ENCODE measurements at regions not wholly inside any gene's neighbourhood (a gene's known extent, or its start where the extent isn't known, plus 50 kb on each side); places are given as distances from the start of the nearest gene placed in this dataset.

DNA sequence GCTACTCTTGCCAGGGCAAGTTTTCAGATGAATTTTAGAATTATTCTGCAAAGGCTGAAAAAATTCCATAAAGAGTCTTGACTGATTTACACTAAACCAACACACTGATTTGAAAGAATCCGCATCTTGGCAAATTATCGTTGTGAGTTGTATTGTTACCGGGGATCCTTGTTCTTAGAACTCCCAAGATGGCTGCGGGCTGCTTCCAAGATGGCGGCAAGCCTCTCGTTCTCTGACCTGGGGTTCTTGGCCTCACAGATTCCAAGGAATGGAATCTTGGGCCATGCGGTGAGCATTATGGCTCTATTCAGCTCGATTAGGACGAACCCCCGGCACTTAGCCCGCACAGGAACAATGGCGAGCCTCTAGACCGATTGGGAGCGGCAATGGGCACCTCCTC, 132.5 kb downstream of the ZNF664 start:
- no peak overlapping the region for H3K4me3 Mint-ChIP-seq
- Histone ChIP-seq H3K36me3 (no peaks in the 10 kb centered on the region), H3K27ac (no peak overlapping the region), H4K20me1 (ENCODE audit: low read depth) (no peaks in the 10 kb centered on the region), H3F3A (ENCODE audit: low read depth) (no peaks in the 10 kb centered on the region), H3K79me2 (ENCODE audit: low read depth) (no peaks in the 10 kb centered on the region), H3K9ac (no peak overlapping the region), H3K27me3 (no peaks in the 10 kb centered on the region), H3K4me2 (no peak overlapping the region), H3K4me1 (no peaks in the 10 kb centered on the region), H2AFZ (replicated peaks) (no peak overlapping the region), H3K9me3 (ENCODE audit: low read depth) (no peaks in the 10 kb centered on the region), H3K4me3 (no peak overlapping the region)
- H3K4me1 Mint-ChIP-seq, result peaks cover 10% of the 10 kb centered on the region
- peaks cover 7% of the 10 kb centered on the region for H3K27me3 Mint-ChIP-seq (ENCODE audit: insufficient read depth, low read depth)
- H3K27ac Mint-ChIP-seq, result no peak overlapping the region
- peaks cover 10% of the 10 kb centered on the region for H3K36me3 Mint-ChIP-seq
- TF ChIP-seq, protein P1, sequence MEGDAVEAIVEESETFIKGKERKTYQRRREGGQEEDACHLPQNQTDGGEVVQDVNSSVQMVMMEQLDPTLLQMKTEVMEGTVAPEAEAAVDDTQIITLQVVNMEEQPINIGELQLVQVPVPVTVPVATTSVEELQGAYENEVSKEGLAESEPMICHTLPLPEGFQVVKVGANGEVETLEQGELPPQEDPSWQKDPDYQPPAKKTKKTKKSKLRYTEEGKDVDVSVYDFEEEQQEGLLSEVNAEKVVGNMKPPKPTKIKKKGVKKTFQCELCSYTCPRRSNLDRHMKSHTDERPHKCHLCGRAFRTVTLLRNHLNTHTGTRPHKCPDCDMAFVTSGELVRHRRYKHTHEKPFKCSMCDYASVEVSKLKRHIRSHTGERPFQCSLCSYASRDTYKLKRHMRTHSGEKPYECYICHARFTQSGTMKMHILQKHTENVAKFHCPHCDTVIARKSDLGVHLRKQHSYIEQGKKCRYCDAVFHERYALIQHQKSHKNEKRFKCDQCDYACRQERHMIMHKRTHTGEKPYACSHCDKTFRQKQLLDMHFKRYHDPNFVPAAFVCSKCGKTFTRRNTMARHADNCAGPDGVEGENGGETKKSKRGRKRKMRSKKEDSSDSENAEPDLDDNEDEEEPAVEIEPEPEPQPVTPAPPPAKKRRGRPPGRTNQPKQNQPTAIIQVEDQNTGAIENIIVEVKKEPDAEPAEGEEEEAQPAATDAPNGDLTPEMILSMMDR (IDR thresholded peaks at IDR 0.05), result no peak
- no peak for TF ChIP-seq EZH2phosphoT487 (IDR thresholded peaks at IDR 0.05)
- TF ChIP-seq EZH2 (IDR thresholded peaks at IDR 0.05), result no peak
- peaks cover 29% of the 10 kb centered on the region for H3K9me3 Mint-ChIP-seq
- no peak for DNase-seq (ENCODE audit: low spot score)

- Mint-ChIP-seq H3K4me1 (peaks cover 13% of the 10 kb centered on the region), H3K9me3 (peaks cover 23% of the 10 kb centered on the region), H3K27me3 (ENCODE audit: insufficient read depth, low read depth) (peaks cover 7% of the 10 kb centered on the region), H3K4me3 (no peak overlapping the region), H3K27ac (peak overlapping the region; percentile 54), H3K36me3 (peaks cover 6% of the 10 kb centered on the region)
- H3K36me3 ChIP-seq, result no peaks in the 10 kb centered on the region
- no peak overlapping the region for H3K4me3 ChIP-seq
- no peak overlapping the region for H2AFZ ChIP-seq (replicated peaks)
- no peaks in the 10 kb centered on the region for H3K9me3 ChIP-seq (ENCODE audit: low read depth)
- H3K9ac ChIP-seq, result no peak overlapping the region
- no peaks in the 10 kb centered on the region for H3K27me3 ChIP-seq
- H3K27ac ChIP-seq, result no peak overlapping the region
- H3K4me1 ChIP-seq, result no peaks in the 10 kb centered on the region
- DNase-seq (ENCODE audit: low spot score), result no peak
- TF ChIP-seq EZH2phosphoT487 (IDR thresholded peaks at IDR 0.05), result no peak
- TF ChIP-seq EZH2 (IDR thresholded peaks at IDR 0.05), result no peak
- TF ChIP-seq, protein P1 (IDR thresholded peaks at IDR 0.05), result no peak
- H4K20me1 ChIP-seq (ENCODE audit: low read depth), result no peaks in the 10 kb centered on the region
- H3F3A ChIP-seq (ENCODE audit: low read depth), result no peaks in the 10 kb centered on the region
- no peaks in the 10 kb centered on the region for H3K79me2 ChIP-seq (ENCODE audit: low read depth)
- H3K4me2 ChIP-seq, result no peak overlapping the region
These were observed 134.3 kb downstream of the ZNF664 start for GRCh38 chr12:124107351-124107750.

DNA sequence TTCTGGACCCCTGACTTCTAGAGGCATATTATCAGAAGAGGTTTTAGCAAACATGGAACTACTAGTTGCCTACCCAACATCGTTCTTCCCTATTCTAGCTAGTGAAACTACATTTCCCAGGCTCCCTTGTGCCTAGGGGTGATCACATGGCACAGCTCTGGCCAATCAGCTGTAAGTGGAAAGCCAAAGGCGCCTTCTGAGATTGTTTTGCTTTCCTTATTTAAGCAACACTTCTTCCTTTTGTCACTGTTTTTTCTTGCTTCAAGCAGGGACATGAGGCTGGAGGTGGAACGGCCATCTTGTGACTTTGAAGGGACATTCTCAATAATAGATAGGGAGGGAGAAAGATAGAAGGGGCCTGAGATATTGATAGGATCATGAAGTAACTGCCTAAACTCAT, 136.7 kb downstream of the ZNF664 start:
- Histone ChIP-seq H3K36me3 (no peaks in the 10 kb centered on the region), H3K9me3 (ENCODE audit: low read depth) (no peaks in the 10 kb centered on the region), H3K27ac (no peak overlapping the region), H3F3A (ENCODE audit: low read depth) (no peaks in the 10 kb centered on the region), H2AFZ (replicated peaks) (peak overlapping the region; percentile 82), H3K4me1 (no peaks in the 10 kb centered on the region), H4K20me1 (ENCODE audit: low read depth) (no peaks in the 10 kb centered on the region), H3K4me3 (no peak overlapping the region), H3K79me2 (ENCODE audit: low read depth) (no peaks in the 10 kb centered on the region), H3K9ac (no peak overlapping the region), H3K27me3 (no peaks in the 10 kb centered on the region), H3K4me2 (no peak overlapping the region)
- Mint-ChIP-seq H3K27ac (no peak overlapping the region), H3K36me3 (peaks cover 5% of the 10 kb centered on the region), H3K27me3 (ENCODE audit: insufficient read depth, low read depth) (no peaks in the 10 kb centered on the region), H3K4me3 (no peak overlapping the region), H3K4me1 (peaks cover 13% of the 10 kb centered on the region), H3K9me3 (peaks cover 14% of the 10 kb centered on the region)
- DNase-seq (ENCODE audit: low spot score), result peak; percentile 43
- TF ChIP-seq, protein P1 (IDR thresholded peaks at IDR 0.05), result no peak
- TF ChIP-seq EZH2 (IDR thresholded peaks at IDR 0.05), result no peak
- no peak for TF ChIP-seq EZH2phosphoT487 (IDR thresholded peaks at IDR 0.05)

Measured in neural progenitor cell (in vitro differentiated cells).